ENCODE measurements at regions not wholly inside any gene's neighbourhood (a gene's known extent, or its start where the extent isn't known, plus 50 kb on each side); places are given as distances from the start of the nearest gene placed in this dataset.

DNA sequence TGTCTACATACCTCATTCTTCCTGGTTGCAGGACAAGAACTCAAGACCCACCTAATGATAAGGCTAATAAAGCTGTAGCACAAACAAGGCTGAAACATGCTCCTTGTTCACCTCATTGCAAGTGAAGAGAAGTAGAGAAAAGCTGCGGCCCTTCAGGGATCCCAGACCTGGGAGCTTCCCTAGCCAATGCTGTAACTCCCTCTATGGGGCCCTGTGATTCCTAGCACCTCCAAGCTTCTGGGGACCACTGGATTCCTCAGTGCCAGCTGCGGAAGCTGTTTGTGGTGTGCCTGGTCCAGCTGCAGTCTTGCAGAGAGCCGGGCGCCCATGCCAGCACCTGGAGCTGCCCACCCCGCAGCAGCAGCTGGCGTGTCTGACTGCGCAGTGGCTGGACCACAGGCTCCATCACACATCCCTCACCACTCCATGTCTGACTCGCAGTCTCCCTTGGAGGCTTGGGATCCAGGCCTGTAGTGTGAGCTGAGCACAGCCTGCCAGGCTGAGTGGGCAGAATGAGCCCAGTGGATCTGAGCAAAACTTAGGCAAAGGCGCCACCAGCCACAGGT is 737.2 kb upstream of the GJE1 start:
- TF ChIP-seq, protein P1, sequence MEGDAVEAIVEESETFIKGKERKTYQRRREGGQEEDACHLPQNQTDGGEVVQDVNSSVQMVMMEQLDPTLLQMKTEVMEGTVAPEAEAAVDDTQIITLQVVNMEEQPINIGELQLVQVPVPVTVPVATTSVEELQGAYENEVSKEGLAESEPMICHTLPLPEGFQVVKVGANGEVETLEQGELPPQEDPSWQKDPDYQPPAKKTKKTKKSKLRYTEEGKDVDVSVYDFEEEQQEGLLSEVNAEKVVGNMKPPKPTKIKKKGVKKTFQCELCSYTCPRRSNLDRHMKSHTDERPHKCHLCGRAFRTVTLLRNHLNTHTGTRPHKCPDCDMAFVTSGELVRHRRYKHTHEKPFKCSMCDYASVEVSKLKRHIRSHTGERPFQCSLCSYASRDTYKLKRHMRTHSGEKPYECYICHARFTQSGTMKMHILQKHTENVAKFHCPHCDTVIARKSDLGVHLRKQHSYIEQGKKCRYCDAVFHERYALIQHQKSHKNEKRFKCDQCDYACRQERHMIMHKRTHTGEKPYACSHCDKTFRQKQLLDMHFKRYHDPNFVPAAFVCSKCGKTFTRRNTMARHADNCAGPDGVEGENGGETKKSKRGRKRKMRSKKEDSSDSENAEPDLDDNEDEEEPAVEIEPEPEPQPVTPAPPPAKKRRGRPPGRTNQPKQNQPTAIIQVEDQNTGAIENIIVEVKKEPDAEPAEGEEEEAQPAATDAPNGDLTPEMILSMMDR (IDR thresholded peaks at IDR 0.05) = no peak
- no peak for TF ChIP-seq POLR2AphosphoS5 (IDR thresholded peaks at IDR 0.05)
